D721Med (cell line): ENCODE measurements at regions not wholly inside any gene's neighbourhood (a gene's known extent, or its start where the extent isn't known, plus 50 kb on each side); places are given as distances from the start of the nearest gene placed in this dataset.

Experiments
- DNase-seq: peaks from one replicate; pipeline ENCODE4 v3.0.0; 2011; ENCODE audit warnings: low spot score; ENCODE audit not compliant: insufficient read length
- FAIRE-seq: peaks from 2 replicates; lab custom pipeline; 2011; peaks lifted over from hg19 to GRCh38; lab: Jason Lieb, UNC
- TF ChIP-seq, protein P1 (sequence below): IDR thresholded peaks from 2 replicates; pipeline ENCODE4 v1.5.1; 2012; ENCODE audit warnings: mild to moderate bottlenecking, control low read depth; ENCODE audit not compliant: insufficient read depth; ENCODE audit errors: missing control alignments

DNA sequence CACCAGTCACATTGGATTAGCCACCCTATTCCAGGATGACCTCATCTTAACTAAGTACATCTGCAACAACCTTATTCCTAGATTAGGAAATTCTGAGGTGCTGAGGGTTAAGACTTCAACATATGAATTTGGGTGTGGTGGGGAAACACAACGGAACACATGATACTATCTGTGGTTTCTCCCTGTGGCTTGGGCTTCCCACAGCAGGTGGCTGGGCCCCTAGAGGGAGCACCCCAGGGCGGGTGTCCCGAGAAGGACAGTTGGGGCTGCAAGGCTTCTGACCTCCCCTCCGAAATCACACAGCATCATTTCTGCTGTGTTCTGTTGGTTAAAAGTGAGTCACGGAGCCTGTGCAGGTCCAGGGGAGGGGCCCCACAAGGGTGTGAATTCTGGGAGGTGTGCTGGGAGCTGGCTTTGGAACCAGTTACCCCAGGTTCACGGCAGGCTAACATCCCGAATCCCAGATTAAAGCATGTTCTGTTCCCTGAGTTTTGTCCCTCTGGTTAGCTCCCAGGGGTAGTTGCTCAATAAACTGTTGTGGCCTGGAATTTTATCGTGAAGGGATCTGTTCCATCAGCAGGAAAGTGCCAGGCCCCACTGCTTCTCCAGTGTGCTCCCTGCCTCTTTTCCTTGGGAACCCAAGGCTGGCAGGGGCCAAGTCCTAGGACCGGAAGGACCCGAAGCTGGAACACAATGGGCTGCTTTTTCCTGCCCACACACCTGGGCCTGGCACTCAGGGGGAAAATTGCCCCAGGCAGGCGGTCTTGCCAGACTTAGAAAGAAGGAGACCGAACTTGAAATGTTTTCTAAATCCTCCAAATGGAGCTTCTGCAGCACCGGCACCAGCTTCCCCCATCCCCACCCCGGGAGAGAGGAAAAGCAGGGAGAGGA is 154.0 kb upstream of the WNT4 start:
- FAIRE-seq (no peak), DNase-seq (no peak)
- TF ChIP-seq, protein P1, sequence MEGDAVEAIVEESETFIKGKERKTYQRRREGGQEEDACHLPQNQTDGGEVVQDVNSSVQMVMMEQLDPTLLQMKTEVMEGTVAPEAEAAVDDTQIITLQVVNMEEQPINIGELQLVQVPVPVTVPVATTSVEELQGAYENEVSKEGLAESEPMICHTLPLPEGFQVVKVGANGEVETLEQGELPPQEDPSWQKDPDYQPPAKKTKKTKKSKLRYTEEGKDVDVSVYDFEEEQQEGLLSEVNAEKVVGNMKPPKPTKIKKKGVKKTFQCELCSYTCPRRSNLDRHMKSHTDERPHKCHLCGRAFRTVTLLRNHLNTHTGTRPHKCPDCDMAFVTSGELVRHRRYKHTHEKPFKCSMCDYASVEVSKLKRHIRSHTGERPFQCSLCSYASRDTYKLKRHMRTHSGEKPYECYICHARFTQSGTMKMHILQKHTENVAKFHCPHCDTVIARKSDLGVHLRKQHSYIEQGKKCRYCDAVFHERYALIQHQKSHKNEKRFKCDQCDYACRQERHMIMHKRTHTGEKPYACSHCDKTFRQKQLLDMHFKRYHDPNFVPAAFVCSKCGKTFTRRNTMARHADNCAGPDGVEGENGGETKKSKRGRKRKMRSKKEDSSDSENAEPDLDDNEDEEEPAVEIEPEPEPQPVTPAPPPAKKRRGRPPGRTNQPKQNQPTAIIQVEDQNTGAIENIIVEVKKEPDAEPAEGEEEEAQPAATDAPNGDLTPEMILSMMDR: no peak

GRCh38 chr1:22297999-22298398 is 153.7 kb upstream of the ZBTB40 start:
- FAIRE-seq (no peak), DNase-seq (no peak)
- TF ChIP-seq, protein P1: no peak

DNA sequence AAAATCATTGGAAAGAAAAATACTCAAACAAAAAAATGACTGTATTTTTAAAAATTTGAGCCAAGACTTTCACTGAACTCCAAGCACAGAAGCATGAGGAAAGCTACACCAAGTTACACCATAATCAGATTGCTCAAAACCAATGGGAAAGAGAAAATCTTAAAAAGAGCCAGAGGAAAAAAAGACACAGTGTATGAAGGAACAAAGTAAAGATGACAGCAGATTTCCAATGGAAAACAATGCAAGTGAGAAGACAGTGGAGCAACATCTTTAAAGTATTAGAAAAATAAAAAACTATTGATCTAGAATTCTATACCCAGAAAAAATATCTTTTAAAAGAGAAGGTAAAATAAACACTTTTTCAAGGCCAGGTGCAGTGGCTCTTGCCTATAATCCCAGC is 147.8 kb upstream of the ZBTB40 start:
- DNase-seq: no peak
- FAIRE-seq: no peak
- TF ChIP-seq, protein P1: no peak

DNA sequence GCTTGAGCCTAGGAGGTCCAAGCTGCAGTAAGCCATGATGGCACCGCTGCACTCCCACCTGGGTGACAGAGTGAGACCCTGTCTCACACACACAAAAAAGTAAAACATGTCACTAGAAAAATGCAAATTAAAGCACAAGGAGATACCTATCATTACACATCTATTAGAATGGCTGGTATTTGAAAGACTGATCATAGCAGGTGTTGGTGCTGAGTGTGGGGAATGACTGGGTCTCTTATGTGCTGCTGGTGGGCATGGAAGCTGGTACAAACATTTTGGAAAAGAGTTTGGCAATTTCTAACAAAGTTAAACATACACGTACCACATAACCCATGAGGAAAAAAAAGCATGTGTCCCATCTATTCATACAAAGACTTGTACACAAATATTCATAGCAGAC is 142.1 kb upstream of the ZBTB40 start:
- TF ChIP-seq, protein P1: no peak
- FAIRE-seq: no peak
- DNase-seq: no peak

DNA sequence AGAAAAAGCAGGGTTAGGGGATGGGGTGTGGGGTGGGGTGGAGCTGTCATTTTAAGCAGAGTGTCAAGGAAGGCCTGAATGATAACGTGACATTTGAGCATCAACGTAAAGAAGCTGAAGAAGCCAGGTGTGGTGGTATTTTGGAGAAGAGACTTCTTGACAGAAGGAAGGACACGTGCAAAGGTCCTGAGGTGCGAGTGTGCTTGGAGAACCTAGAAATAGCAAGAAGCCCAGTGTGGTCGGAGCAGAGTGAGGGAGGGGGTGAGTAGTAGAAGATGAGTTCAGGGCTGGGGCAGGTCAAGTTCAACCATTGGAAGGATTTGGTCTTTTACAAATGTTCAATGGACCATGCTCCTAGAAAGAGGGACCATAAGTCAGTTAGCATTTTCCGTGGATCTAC is 140.2 kb upstream of the ZBTB40 start:
- TF ChIP-seq, protein P1: no peak
- DNase-seq (no peak), FAIRE-seq (no peak)

DNA sequence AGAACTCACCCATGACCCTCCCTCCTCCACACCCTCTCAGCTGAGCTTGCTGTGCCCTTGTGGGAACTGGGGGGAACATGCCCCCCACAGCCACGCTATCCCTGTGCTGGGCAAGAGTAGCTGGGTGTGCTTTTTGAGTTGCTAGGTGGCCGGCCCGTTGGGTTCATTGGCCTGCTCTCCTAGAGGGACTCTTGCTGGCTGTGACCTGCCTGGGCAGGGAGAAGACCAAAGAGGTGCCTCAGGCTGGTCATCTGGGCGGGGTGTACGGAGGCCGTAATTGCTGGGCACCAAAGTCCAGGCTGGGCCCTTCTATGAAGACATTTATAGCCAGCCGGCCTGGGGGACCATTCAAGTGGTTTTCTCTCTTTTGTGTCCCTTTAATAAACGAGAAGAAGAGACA is 138.3 kb upstream of the ZBTB40 start:
- TF ChIP-seq, protein P1: no peak
- DNase-seq (no peak), FAIRE-seq (no peak)

- TF ChIP-seq, protein P1: no peak
- FAIRE-seq: no peak
Observed at GRCh38 chr1:22314706-22315105, 136.9 kb upstream of the ZBTB40 start.

More at GRCh38 chr1:22314706-22315105, 136.9 kb upstream of the ZBTB40 start:
- no peak for DNase-seq
